ENCODE measurements at regions not wholly inside any gene's neighbourhood (a gene's known extent, or its start where the extent isn't known, plus 50 kb on each side); places are given as distances from the start of the nearest gene placed in this dataset.

- TF ChIP-seq CTCF (IDR thresholded peaks at IDR 0.05), result no peak
- Histone ChIP-seq H3K36me3 (ENCODE audit: low read depth) (no peaks in the 10 kb centered on the region), H3K9me3 (no peaks in the 10 kb centered on the region), H3K4me1 (ENCODE audit: low read depth) (no peaks in the 10 kb centered on the region), H3K4me3 (no peak overlapping the region)
- DNase-seq, result no peak
- ATAC-seq, result peak; percentile 87
- intact Hi-C loops (cut with DNase I, micrococcal nuclease), result no loop called here
Measured at GRCh38 chr2:64819774-64820688, 166.3 kb upstream of the SERTAD2 start.

- H3K4me3 ChIP-seq, result no peak overlapping the region
- H3K36me3 ChIP-seq (ENCODE audit: low read depth), result no peaks in the 10 kb centered on the region
- H3K4me1 ChIP-seq (ENCODE audit: low read depth), result no peaks in the 10 kb centered on the region
- ATAC-seq (no peak), DNase-seq (no peak)
- TF ChIP-seq CTCF (IDR thresholded peaks at IDR 0.05), result no peak
- H3K9me3 ChIP-seq, result no peaks in the 10 kb centered on the region
- intact Hi-C loops (cut with DNase I, micrococcal nuclease), result no loop called here
Measured at GRCh38 chr2:64820901-64821300, 167.2 kb upstream of the SERTAD2 start.

- Histone ChIP-seq H3K4me3 (no peak overlapping the region), H3K9me3 (no peaks in the 10 kb centered on the region), H3K36me3 (ENCODE audit: low read depth) (no peaks in the 10 kb centered on the region), H3K4me1 (ENCODE audit: low read depth) (no peaks in the 10 kb centered on the region)
- TF ChIP-seq CTCF (IDR thresholded peaks at IDR 0.05), result no peak
- intact Hi-C loops (cut with DNase I, micrococcal nuclease), result no loop called here
- ATAC-seq (no peak), DNase-seq (no peak)
Measured at GRCh38 chr2:64823794-64824193, 165.4 kb upstream of the SLC1A4 start.

GRCh38 chr2:64825831-64826491, 163.2 kb upstream of the SLC1A4 start:
- no peaks in the 10 kb centered on the region for H3K9me3 ChIP-seq
- H3K4me1 ChIP-seq (ENCODE audit: low read depth), result peaks cover 1% of the 10 kb centered on the region
- intact Hi-C loops (cut with DNase I, micrococcal nuclease), result no loop called here
- no peak for DNase-seq
- no peak for TF ChIP-seq CTCF (IDR thresholded peaks at IDR 0.05)
- no peak for ATAC-seq
- H3K4me3 ChIP-seq, result no peak overlapping the region
- no peaks in the 10 kb centered on the region for H3K36me3 ChIP-seq (ENCODE audit: low read depth)

GRCh38 chr2:64826703-64827102, 162.5 kb upstream of the SLC1A4 start:
- Histone ChIP-seq H3K9me3 (no peaks in the 10 kb centered on the region), H3K4me3 (no peak overlapping the region), H3K36me3 (ENCODE audit: low read depth) (no peaks in the 10 kb centered on the region), H3K4me1 (ENCODE audit: low read depth) (peaks cover 8% of the 10 kb centered on the region)
- ATAC-seq, result no peak
- TF ChIP-seq CTCF (IDR thresholded peaks at IDR 0.05), result no peak
- no peak for DNase-seq
- intact Hi-C loops (cut with DNase I, micrococcal nuclease), result no loop called here

All from mucosa of descending colon (tissue), 3 donors.